HG02642 (cell line): ENCODE measurements at regions not wholly inside any gene's neighbourhood (a gene's known extent, or its start where the extent isn't known, plus 50 kb on each side); places are given as distances from the start of the nearest gene placed in this dataset.
"Not testable (repeated sequence)": the region's sequence is repeated elsewhere in the genome, so short reads cannot be mapped to it uniquely, and the experiment has no call there.

Experiments used
- ATAC-seq: cut with Tn5 transposase; IDR thresholded peaks from one replicate; pipeline ENCODE4 v1.9.1; 2021; ENCODE audit warnings: mild to moderate bottlenecking; ENCODE audit not compliant: unreplicated experiment, poor library complexity

DNA sequence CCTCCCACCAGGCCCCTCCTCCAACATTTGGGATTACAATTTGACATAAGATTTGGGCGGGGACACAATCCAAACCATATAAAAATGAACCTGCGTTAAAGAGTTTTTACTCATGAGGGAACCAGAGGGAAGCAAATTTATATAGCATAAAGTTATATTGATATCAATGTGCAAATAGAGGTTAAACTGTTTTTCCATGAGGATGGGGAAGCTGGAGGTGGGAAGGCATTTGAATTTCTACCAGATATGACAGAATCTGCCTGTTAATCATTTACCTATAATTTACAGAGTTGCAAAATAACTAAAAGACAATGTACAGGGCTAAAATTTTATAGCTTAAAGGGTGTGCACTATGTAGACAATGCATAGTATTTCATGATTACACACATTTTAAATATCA is 322.0 kb upstream of the FKBP1C start:
- no peak for ATAC-seq

- ATAC-seq = no peak
These were observed 320.1 kb upstream of the FKBP1C start for GRCh38 chr6:62891065-62891647.

DNA sequence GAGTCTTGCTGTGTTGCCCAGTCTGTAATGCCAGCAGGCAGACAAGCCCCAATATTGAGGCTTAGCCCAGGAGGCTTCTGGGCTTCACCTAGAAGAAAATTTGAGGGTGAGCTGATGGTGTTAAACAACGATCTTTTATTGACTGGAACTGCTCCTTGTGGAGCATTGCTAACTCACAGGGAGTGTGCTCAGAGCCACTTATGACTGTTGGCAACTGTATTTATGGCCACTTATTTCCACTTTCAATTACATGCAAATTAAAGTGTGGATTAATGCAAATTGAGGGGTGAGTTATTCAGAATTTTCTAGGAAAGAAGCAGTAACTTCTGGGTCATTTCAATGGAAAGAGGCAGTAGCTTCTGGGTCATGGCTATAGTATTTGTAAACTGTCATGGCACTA is 317.2 kb upstream of the FKBP1C start:
- no peak for ATAC-seq

DNA sequence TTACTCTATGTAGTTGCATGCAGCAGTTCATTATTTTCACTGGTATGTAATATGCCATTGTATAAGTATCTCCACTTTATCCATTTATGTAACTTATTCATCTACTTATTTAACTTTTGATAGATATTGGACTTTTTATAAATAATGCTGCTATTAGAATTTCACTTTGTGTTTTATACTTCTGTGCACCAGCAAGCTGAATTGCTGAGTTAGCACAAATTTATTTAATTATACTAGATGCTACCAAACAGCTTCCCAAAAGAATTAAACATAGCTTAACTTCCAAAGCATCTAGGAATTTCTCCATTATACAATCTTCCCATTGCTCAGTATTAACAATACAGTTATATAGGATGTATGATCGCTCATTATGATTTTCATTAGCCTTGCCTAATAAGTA is 308.0 kb upstream of the FKBP1C start:
- ATAC-seq = no peak

DNA sequence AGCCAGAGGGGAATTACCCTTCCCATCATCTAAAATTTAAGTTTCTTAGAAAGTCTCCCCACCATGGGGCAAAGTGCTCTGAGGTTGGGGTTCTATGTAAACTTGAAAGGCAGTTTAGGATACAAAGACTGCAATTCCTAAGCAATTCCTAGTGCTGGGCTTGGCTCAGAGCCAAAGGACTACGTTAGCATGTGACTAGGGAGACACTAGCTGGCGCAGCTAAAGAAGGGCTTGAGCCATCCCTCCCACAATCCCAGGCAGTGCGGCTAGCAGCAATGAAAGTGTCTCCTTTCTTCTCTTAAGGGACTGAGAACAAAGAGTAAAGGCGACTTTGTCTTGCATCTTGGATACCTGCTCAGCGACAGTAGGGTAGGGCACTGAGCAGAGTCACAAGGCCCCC is 306.6 kb upstream of the FKBP1C start:
- no peak for ATAC-seq

DNA sequence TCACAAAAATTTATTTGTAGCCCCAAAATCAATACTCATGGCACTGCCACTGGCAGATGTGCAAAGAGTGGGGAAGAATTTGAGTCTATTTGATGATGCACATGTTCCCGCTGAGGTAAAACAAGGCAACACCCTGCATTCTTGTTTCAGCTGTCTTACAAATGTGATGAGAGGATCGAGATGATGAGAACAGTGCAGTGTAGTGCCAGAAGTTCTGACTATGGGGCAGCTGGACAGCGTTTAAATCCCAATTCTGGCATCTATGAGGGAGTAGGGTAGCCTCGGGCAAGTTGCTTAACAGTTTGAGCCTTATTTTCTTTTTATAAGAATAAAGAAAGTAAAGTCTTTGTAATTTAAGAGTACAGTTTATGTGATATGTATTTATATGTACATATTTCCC is 296.7 kb upstream of the FKBP1C start:
- ATAC-seq = no peak

GRCh38 chr6:62923728-62924127 is 287.5 kb upstream of the FKBP1C start:
- no peak for ATAC-seq

DNA sequence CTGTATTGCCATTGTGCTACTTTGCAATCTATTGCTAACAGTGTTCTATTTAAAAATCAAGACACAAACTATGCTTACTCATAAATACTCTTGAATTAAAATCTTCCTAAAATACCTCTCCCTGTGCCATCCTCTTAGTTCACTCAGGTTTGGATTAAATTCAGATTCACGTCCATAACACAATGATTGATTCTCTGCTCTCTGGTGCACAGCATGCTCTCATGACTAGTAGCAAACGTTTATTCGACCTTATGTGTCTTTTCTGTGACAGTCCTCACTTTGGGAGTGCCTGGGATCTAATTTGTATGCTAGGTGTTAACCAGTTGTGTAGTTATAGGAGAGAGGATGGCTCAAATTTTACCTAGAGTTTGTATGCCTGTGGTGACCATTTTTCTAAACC is 270.4 kb upstream of the FKBP1C start:
- ATAC-seq = no peak

DNA sequence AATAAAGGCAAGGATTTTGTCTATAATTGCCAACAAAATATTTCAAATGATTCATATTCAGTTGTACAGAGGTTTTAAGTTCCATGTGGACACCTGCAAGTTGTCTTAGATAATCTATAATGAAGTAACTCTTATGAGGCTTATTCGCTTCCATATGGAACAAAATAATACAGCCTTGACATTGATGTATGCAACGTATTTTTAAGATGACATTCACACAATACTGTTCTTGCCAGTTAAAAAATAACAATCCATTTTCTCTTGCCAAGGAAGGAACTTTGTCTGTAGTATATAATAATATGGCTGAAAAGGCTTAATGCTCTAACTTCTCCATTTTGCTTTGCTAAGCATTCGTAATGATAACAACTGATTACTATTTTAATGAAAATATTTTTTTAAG is 269.3 kb upstream of the FKBP1C start:
- ATAC-seq = no peak

DNA sequence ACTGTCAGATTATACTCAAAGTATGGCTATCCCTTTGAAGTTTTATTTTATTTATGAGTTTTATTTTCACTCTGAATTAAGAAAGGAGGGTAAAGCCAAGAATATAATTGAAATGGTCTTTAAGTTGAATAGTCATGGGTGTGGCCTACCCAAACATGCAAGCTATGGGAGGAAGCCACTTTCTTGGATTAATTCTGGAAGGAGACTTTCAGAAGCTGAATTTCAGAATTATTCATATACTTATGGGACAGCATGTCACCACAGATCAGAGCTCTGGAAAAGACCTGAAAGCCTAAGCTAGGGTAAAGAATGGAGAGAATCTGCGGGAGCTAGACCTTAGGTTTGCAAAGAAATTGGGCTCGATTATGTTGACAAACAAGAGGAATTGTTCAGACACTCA is 242.4 kb upstream of the FKBP1C start:
- ATAC-seq = no peak

DNA sequence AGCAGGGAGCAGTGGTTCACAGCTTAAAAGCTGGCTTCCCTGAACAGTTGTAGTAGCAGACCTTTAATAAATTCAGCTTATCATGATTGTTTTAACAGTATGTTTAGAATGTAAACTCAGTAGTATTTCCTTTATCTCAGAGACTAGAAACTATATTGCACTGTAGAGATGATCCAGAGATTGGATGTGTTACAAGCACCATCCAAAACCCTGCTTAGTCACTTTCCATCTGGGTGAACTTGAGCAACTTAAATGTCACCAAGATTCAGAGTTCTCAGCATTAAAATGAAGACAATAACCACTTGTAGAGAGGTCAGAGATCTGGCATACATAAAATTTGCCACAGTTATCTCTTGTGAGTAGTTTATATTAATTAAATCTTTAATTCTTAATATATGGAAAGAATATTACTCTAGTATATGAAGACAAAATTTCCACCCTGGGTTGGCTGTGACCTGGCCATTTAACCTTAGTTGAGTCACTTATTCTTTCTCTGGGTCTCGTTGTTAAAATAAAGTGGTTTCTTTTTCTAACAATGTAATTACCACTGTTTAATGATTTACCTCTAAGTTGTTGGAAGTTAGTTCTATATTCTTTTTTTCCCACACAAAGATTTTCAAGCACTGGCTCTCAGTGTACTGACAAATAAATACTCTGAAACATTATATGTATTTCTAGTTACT is 239.2 kb upstream of the FKBP1C start:
- ATAC-seq = peak; percentile 39

GRCh38 chr6:62974452-62974851 is 236.8 kb upstream of the FKBP1C start:
- peak; percentile 71 for ATAC-seq

- no peak for ATAC-seq
These were observed 234.7 kb upstream of the FKBP1C start for GRCh38 chr6:62976566-62976965.

- no peak for ATAC-seq
These were observed 232.3 kb upstream of the FKBP1C start for GRCh38 chr6:62978920-62979319.

DNA sequence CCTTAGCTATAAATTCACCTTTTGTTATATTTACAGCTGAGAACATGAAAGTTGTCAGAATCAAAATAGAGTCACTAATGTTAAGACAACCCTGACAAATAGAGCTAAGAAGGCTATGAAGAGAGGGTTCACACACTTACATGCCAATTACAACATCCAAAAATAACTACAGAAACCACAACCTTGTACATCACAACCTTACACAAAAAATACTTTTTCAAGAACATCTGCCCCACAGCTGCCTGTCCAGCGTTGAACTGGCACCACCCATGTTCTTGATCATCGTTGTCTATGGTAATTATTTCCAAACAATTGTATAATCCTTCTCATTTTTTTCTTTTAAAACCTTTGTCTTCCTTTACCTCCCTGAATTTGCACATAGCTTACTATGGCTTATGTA is 231.2 kb upstream of the FKBP1C start:
- ATAC-seq = no peak

DNA sequence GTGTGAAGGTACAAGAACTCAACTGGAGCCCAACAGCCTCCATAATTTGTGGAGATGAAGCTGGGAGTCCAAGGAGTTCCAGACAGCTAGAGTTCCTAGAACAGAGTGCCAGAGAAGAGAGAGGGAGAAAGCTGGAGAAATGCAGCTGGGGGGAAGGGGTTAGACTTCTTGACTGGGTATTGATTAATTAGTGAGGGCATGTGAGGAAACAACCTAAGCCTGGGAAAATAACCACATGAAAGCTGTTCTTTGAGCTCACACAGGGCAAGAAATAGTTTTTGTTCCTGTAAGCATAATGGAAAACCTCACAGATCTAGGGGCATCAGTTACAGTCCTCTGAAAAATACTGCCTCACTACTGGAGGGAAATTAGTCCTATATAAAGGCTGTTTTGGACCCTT is 230.5 kb upstream of the FKBP1C start:
- no peak for ATAC-seq

GRCh38 chr6:62982951-62983350 is 228.3 kb upstream of the FKBP1C start:
- no peak for ATAC-seq

DNA sequence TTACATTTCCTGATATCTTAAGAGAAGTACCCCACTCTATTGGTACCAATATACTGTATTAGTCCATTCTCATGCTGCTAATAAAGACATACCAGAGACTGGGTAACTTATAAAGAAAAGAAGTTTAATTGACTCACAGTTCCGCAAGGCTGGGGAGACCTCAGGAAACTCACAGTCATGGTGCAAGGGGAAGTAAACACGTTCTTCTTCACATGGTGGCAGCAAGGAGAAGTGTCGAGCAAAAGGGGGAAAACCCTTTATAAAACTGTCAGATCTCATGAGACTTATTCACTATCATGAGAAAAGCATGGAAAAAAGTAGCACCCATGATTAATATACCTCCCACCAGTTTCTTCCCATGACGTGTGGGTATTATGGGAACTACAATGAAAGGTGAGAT is 219.6 kb upstream of the FKBP1C start:
- not testable (repeated sequence) for ATAC-seq

DNA sequence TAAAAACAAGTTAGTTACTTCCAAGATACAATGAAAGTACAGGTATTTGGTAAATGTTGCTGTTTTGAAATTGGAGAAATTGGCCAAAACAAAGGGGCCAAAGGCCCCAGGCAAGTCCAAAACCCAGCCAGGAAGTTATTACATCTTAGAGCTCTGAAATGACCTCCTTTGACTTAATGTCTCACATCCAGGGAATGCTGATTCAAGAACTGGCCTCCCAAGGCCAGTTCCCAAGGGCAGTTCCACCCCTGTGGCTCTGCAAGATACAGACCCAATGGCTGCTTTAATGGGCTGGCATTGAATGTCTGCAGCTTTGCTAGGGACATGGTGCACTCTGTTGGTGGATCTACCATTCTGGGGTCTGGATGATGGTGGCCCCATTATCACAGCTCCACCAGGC is 217.3 kb upstream of the FKBP1C start:
- no peak for ATAC-seq

- no peak for ATAC-seq
These were observed 213.2 kb upstream of the FKBP1C start for GRCh38 chr6:62998022-62998421.

DNA sequence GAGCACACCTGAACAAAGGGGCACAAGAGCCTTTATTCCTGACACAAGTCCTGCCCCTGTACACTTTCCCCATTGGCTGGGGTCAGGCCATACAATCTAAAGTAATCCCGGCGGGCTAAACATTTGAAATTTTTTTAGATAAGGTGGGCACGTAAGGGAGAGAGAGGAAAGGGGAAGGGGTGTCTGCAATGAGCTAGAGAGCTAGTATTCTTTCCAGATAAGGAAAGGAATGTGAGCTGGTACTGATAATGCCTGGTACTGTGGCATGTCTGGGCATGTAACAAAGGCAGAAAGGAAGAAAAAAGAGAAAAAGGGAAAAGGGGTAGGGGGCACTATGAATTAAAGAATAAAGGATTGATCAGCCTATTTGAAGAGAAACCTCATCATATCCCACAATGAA is 212.0 kb upstream of the FKBP1C start:
- ATAC-seq = not testable (repeated sequence)

- ATAC-seq = no peak
These were observed 211.5 kb upstream of the FKBP1C start for GRCh38 chr6:62999796-63000195.
